NCI-H128 (cell line): ENCODE measurements at regions not wholly inside any gene's neighbourhood (a gene's known extent, or its start where the extent isn't known, plus 50 kb on each side); places are given as distances from the start of the nearest gene placed in this dataset.
A peak's percentile ranks its signal among the peaks of the same experiment; 100 is the strongest.
"Not testable (repeated sequence)": the region's sequence is repeated elsewhere in the genome, so short reads cannot be mapped to it uniquely, and the experiment has no call there.

Experiments
- DNase-seq: peaks from one replicate; lab custom pipeline; 2025; ENCODE audit not compliant: unreplicated experiment; lab: John Stamatoyannopoulos, UW

DNA sequence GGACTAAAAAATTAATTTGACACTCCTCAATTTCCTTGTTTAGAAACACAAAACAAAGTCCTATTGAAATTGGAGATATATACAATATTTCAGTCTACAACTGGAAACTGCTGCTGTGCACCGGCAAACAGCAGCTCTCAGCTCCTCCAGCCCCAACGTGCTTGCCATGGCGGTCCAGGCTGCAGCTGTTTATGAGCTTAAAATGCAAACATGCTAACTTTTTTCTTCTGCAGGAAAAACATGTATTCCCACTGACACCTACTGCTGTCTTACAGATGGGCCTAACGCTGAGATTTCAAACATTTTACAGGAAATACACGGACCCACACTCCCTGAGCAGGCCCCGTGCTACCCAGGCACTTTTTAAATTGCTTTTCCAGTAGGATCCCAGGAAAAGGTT, 195.5 kb downstream of the BCL11A start:
- no peak for DNase-seq

DNA sequence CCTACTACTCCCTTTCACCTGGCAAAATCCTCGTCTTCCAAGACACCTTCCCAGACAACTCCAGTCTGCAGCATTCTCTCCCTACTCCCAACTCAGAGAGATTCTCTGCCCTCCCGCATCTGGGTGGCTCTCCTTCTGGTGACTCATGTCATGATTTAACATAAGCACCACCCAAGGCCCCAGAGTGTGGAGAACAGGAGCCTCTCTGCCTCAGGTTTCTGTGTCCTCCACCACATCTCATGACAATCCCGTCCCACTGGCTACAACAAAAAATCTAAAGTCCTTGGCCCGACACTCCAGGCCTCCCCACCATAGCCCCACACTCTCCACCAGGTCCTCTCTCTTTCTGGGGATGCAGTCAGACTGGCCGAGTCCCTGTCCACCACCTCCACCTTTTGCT, 197.1 kb downstream of the BCL11A start:
- DNase-seq, result no peak

DNA sequence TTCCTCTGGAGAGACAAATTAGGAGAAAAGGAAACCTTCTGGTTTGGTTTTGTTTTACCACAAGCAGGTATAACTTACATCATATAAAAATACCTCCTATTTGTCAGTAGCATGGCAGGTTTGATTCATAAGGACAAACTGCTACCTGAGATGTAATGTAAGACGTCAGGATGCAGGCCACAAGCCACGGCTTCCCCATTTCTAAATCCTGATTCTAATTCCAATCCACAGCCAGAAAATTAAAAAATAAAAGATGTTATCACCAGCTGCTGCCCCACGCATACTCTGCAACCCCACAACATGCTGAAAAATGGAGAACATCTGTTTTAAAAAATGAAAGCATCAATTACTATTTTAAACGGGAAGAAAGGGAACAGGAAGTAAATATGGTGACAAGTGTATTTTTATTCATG, 197.6 kb downstream of the BCL11A start:
- DNase-seq, result no peak

DNA sequence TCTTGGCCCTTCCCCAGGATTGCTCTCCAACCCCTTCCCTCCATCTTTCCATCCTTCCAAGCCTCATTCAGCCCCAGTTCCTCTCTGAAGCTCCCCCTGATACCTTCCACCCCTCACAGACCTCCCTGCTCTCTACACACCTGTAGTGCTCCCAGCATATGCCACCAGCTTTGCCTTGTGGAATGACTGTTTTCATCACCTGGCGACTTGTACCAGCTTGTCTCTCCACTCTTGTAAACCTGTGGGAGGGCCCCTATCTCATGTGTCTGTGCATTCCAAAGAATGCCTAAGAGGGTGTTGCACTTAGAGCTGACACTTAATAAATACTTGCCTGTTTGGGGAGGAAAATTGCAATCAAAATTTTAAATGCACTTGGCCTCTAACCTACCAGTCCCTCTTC, 198.7 kb downstream of the BCL11A start:
- no peak for DNase-seq

DNA sequence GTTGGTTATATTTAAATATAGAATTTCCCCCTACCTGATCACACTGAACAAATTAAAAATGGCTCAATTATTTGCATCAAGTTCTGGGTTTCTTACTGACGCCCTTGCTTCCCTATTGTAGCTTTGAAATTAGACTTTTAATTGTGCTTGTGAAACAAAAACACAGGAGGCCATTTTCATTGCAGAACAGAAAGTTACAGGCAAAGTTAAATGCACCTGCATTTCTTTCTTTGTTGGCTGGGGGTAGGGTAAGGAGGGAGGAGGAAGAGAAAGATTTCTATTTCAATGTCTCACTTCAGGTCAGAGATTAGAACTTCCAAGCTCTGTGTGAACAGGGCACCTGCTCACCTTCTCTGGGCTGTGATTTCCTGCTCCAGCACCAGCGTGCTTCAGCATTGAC, 199.6 kb downstream of the BCL11A start:
- DNase-seq, result no peak

DNA sequence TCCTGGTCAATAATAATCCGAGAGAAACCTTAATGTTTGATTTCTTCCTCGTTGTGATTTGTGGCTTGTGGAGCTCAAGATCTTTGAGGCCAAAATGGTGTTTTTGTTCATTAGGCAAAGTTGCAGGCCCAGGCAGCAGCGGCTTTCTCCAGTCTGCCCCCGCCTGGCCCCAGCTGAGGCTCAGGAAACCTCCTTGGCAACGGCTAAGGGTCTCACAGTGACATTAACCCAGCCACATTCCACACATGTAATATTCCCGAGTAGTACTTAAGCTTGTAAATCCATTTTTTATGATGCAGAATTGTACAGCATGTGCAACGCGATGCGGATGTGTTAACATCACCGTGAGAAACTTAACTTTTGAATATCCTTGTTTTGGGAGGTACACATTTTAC, 200.1 kb downstream of the BCL11A start:
- DNase-seq, result no peak

DNA sequence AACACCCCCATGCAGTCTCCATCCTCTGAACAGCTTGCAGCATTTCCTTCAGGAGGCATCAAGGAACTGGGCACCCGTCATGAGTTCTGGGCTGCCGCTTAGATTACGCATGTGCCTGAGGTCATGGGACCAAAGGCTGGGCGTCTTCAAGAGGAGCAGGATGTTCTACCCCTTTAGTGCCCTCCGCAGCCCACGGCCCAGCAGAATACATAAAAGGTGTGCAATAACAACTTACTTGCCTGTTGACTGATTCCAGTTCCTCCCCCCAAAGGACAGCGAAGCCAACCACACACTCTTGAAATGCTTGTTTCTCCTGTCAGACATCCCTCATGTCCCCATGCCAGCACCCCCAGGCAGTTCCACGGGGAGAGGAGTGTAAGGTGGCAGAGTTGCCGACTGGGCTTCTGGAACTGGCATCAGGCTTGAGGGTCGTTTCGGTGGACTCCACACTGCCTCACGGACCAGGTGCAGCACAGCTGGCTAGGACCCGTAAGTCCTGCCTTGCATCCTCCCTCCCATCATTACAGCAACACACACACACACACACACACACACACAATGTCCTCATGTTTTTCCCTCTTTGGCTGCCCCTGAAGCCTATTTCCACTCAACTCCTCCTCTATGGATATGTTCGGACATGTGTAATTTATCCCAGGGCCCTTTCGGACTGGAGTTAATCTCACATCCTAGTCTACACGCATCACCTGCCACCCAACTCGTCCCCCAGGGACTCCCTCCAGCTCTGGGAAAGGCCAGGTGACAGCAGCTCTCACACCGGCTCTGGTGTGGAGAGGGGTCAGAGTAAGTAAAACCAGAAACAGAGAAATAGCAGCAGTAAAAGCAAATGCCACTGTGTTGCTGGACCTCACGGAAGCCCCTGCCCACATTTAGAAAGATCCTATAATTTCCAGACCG, 200.7 kb downstream of the BCL11A start:
- no peak for DNase-seq

DNA sequence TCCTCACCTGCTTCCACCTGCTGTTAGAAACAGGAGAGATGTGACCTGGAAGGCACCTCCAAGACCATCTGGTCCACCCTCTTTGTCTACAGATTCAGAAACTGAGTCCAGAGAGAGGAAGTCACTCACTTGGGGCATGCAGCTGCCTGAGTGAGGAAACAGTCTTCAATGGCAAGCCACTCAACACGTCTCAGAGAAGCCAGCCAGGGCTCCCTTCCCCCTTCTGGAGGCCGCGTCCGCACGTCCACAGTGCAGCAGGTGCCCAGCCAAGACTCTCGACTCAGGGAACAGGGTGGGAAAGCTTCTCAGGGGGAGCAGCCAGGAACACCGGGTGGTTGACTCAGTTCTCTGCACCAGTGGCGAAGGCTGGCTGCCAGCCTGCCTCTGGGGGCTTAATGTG, 201.7 kb downstream of the BCL11A start:
- DNase-seq, result no peak

DNA sequence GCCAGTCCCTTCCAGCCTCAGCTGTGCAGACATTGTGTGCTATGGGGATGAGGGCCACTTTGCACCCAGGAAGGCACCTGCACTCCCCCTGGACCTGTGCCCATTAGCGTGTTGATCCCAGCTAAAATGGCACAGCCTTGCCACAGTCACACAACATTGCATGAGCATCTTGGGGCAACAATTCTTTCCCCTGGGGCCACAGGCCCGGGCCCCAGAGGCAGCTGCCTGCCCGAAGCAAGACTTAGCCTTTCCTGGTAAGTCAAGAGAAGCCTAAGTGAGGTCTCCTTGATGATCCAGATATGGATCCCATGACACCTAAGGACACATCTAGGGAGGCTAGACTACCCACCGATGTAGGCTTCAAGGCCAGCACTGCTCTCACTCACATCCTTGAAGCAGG, 202.1 kb downstream of the BCL11A start:
- no peak for DNase-seq

DNA sequence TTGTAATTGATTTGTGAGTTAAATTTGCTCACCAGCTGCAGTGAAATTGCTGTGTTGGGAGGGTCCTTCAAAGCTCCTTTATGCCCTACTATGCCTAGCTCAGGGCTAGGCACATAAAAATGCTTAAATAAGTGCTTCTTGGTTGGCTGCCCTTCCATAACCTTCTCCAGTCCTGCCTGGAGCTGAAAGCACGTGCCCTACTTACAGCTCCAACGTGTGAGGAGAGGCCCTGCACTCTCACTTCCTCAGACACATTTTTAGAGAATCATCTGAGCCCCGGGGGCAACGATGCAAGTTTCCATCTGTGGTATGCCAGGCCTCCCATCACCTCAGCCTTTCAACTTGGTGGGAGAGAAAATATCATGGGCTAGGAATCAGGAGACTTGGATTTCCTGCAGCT, 202.7 kb downstream of the BCL11A start:
- no peak for DNase-seq

DNA sequence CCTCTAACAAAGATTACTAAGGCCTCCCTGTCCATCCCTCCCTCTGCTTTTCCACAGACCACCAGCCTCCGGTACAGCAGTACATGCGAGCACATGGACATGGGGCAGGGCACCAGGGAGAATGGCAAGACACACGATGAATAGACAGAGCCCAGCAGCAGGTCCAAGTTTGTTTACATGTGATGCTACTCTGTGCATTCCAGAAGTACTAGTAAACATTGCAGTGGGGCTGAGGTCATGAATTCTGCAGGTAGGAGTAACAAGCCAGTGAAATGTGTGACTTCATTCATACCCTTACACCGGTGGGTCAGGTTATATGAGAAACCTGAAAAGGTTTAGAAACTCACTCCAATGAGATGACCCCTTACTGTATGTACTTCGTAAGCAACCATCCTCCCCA, 205.7 kb downstream of the BCL11A start:
- no peak for DNase-seq

DNA sequence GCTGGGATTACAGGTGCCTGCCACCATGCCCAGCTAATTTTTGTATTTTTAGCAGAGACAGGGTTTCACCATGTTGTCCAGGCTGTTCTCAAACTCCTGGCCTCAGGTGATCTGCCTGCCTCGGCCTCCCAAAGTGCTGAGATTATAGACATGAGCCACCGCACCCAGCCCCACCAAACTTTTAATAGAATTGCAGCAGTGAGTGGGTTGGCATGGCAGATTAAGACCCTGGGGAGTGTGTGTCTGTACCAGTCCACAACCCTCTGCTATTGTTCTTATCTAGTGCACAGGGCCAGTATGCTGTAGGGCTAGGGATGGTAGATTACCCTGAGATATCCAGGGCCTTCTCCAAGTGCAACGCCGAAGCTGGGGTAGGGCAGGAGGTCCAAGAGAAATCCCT, 211.0 kb downstream of the BCL11A start:
- not testable (repeated sequence) for DNase-seq

DNA sequence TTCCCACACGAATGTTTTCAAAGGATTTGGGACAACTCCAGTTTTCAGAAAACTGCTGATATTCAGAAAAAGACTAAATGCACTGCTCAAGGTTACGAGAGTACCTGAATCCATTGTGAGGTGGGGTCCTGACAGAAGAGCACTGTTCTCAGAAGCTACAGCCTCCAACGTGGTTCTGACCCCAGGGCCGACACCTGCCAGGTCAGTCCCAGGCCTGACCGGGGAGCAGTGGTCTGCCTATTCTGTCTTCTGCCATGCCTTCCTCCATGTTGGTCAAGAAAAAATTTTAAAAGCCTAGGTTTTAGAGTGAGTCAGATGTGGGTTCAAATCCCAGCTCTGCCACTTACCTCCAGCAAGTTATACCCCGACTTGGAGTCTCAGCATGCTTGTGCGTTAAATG, 212.3 kb downstream of the BCL11A start:
- DNase-seq, result no peak

DNA sequence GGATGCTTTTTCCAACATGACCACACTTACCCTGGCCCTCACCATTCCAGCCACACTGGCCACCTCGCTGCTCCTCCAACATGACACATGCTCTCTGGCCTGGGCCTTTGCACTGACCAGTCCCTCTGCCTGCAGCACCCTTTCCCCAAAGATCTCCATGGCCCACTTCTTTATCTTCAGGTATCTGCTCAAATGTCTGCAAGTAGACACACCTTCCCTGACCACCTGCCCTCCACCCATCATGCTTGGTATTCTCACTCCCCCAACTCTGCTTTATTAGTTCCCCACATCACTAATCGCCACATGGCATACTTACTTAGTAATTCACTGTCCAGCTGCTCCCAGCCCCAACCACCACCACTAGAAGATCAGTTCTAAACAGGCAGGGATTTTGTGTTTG, 214.2 kb downstream of the BCL11A start:
- DNase-seq, result no peak

DNA sequence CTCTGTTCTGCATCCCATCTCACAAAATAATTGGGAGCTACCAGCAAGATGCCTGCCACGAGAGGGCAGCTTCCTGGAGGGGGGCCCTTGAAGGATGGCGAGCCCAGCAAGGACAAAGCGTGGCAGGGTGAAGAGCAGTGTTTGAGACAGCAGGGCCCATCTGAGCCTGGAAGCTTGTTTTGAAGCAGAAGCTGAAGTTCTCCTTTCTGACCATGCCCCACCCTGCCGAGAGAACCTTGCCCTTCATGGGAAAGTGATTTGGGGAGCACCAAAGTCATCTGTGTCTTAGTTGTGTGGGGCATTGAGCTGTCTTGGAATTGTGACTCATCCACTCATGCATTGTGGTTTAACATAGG, 216.3 kb downstream of the BCL11A start:
- DNase-seq, result no peak

DNA sequence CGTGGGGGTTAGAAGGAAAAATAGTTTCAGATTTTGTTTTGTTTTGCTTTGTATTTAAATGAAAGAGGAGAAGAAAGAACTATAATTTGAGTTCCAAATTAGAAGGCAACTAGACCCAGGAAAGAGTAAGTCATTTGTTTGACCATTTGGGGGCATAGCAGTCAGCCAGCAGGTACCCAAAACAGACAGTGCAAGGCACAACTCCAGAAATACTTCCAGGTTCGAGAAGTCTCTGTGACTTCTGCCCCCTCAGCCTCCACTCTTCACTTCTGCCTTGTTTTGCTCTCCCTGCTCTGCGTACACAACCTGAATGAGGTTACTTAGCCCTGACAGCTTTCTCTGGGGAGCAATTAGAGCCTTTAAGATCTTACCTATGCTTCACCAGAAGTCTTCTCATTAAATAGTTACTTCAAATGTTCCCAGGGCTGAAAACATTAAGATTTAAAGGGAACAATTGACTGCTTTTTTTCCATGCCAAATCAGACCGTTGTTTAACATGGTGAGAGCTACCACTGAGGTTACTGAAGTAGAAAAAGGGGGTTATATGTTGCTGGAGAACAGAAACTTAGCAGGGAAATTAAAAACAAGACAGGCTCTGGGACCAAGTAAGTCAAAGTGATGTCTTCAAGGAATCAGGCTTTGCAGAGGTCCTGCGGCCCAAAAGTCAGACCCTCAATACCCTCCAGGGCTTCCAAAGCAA, 216.9 kb downstream of the BCL11A start:
- DNase-seq, result no peak

DNA sequence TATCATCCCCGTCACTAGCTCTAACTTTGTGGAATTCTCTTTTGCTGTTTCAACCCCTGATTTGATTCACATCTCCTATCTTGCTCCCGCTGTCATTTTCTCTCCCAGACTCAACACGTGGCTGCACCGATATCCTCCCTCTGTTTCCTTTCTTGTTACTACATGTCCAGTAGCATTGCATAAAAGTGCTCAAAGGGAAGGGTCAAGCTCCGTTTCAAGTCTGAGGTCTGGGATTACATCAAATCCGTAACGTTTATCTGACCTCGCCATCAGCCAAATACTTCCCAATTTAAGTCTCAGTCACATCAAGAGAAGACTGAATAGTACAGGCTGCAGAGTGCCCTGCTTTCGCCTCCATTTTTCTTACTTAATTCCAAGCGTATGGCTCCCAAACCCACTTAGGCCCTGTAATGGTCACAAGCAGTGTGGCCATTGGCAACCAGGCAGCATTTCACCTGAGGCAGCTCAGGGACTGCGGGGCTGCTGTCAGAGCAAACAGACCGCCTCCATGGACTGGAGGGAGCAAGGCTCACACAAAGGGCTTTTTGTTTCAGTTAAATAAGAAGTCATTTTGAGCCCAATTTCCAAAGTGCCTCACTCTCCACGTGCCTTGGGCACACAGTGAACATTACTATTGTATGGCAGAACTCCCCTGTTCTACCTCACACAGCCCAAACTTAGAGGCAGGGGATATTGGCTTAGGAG, 217.8 kb downstream of the BCL11A start:
- DNase-seq, result no peak

DNA sequence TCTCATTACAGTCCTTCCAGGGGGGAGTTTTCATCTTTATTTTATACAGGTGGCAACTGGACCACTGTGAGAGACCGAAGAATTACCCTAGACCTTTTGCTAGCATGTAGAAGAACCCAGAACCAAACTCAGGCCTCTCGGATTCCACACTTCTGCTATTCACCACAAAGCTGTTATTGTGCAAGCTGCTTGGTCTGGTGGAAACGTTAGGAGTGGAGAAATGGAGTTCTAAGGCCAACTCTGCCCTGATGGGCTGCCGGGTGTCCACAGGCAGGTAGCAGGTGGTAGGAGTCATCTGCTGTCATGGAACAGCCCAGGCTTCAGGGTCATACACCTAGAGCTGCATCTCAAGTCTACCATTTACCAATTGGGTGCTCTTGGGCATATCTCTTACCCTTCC, 218.8 kb downstream of the BCL11A start:
- DNase-seq, result no peak

DNA sequence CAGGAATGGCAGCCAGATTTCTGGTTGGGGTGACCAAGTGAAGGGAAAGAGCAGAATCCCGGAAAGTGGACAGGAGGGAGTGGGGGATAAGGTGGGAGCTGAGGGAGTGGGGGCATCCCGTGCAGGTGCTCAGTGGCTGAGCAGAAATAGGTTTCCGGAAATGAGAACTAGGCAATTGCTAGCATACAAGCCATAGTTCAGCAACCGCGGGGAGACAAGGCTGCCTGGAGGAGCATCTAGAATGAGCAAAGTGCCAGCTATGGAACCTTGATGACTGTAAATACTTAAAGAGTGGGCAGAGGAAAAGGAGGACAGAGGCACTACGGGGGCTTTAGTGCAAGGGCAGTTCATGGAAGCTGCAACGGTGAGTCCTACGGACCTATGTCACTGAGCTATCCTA, 220.2 kb downstream of the BCL11A start:
- no peak for DNase-seq

DNA sequence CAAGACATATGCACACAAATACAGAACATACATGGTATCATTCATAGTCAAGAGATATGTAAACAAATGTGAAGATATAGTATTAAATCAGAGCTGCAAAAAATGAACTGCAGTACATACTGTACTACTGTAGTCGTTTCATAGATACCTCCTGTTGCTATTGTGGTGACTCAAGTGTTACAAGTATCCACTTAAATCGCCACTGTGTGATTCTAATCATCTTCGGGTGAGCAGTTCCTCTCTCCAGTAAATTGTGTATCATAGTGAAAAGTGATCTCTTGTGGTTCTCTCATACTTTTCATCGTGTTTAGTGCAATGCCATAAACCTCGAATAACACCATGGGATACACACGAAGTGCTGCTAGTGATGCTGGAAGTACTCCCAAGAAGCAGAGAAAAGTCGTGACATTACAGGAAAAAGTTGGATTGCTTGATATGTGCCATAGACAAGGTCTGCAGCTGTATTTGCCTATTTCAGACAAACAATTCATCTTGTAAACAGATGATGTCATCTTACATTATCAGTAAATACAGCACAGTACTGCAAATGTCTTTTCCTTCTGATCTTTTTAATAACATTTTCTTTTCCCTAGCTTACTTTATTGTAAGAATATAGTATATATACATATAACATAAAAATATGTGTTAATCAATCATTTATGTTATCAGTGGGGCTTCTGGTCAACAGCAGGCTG, 222.2 kb downstream of the BCL11A start:
- peak; percentile 63 for DNase-seq

DNA sequence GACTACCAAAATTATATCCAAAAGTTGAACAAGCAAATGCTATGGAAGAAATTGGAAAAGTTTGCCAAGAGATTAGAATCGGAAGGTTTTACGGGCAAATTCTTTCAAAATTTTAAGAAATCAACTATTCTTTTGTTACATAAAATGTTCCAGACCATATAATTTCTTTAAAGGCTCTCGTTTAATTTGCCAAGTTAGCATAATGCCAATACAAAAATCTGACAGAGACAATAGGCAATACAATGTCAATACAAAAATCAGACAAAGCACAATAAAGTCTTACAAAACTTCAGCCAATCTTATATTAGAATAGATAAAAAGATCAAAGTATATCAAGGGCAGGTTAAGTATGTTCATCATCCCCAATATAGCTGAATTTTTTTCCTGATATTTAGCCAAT, 224.2 kb downstream of the BCL11A start:
- DNase-seq, result no peak
